ENCODE measurements at regions not wholly inside any gene's neighbourhood (a gene's known extent, or its start where the extent isn't known, plus 50 kb on each side); places are given as distances from the start of the nearest gene placed in this dataset.

- no peak for DNase-seq
These were observed 77.9 kb upstream of the DOCK9 start for GRCh38 chr13:99055735-99056134.

DNA sequence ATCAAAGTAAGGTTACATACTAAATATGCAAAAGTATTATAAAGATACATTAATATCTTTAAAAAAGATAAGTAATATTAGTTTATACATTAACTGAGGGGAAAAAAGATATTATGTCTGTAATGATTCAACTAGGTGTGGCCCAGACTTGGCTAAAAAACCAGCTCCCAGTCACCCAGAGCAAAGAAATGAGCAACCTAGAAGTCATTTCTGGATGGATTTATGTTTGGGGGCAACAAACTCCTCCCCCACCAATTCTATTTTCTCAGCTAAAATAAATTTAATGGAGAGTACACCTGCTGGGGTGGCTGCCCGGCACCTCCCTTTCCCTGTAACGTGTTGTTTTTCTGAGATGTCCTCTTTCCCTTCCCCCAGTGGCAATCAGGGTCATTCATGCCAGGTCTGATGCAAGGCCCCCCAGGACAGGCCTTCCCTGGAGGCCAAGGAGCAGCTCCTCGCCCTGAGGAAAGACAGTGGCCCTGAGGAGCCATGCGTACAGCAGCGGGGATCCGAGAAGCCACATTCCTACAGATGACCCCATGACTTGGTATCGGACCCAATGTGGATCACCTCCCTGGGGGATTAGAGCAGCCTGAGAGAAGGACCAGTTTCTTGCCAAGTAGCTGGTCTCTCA, 78.6 kb upstream of the DOCK9 start:
- no peak for DNase-seq

DNA sequence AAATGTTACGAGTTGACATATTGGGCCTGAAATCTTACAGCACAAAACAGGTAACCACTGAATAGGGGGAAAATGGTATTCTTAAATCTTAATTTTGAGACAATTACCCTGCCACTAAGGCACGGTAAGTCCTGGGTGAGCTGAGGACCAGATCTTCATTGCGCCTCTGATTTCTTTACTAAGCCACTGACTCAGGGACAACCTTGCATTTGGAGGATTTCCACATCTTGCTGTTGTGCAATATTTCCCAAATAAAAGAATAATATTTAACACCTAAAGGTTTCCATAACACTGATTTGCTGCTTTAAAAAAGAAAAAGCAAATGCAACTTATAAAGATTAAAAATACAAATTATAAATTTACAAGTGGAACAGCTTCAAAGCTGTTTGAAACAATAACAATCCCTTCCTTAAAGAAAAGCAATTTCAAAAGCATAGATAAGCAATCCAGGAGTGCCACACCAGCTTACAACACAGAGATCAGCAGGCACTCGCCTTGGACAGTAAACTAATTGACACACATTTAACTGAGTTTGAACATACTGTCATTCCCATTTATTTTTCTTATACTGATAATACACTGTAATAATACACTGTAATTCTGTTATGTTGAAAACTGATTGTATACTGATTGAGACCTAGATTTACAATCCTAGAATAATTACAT, 79.6 kb upstream of the DOCK9 start:
- no peak for DNase-seq

GRCh38 chr13:99058527-99059495, 80.9 kb upstream of the DOCK9 start:
- no peak for DNase-seq

- no peak for DNase-seq
These were observed 81.7 kb upstream of the DOCK9 start for GRCh38 chr13:99059498-99060075.

DNA sequence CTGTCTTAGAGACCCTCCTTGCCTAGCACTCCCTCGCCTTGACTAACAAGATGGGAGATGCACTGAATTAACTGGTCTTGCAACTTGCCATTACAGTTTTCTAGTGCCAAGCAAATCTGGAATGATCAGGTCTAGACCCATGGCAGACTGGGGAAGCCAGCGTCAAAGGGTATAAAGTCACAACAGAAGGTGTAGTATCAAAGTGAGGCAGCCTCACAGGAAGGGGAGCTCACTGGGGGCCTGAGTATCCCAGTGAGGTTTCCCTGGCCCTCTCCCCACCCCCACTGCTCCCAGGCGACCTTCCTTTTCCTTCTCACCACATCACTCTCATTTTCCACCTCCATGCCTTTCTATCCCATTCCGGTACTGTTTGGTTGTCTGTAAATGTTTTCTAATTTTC, 83.5 kb upstream of the DOCK9 start:
- DNase-seq: no peak

- DNase-seq: no peak
These were observed 84.7 kb upstream of the DOCK9 start for GRCh38 chr13:99062593-99062992.

GRCh38 chr13:99063178-99063577, 85.3 kb upstream of the DOCK9 start:
- no peak for DNase-seq

GRCh38 chr13:99063952-99064351, 86.1 kb upstream of the DOCK9 start:
- DNase-seq: no peak

DNA sequence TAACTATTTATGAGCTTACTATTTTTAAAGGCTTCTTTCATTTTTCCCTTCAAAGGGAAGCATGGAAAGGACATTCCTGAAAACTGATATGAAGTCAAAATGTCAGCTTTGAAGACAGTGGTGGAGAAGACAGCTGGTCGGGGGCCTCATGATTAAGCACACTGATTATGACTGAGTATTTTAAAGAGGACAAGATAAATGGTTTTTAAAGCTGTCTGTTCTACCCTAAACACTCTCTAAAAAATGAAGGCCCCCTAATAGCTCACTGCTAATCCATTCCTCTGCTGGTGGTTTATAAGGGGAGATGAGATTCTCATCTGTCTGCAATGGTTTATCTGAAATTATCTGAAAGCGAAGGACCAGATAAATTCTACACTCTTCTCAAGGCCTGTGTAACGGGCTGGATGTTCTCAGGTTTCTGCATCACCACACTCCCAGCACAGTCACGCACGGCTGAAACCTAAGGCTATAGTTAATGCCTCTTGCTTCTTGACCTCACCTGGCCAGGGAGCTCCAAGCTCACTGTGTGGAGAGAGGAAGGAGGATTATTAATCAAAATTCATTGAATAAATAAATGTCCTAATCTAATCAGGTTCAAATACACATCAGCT, 86.9 kb upstream of the DOCK9 start:
- DNase-seq: peak in 1 of 2 experiments; percentile 51

DNA sequence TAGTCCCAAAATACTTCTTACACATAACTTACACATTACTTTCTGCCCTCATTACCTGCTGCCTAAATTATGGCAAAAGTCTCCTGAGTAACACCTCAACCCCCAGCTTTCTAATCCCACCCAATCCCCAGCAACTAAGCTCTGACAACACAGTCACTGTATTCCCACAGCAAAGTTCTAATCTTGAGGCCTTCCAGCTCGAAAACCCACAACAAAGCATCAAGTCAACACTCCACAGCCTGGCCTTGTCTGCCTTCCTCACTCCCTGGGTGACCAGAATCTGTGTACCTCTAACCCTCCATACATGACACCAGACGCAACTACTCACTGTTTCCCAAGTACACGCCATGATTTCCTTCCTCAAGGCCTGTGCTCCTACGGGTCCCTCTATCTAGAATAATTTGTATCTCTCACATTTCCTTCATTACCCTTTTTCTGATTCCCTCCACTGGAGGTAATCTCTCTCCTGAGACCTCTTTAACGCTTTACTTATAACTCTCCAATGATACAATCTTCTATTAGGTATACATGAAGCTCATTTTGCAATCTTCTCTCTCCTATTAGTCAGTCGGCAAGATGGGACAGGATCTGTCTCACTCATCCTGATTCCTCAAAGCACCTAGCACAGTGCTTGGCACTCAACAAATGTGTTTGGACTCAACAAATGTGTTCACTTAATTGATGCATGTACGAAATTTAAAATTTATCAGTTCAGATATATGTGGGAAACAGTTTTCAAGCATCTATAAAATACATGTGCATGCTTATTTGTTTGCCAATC, 87.6 kb upstream of the DOCK9 start:
- DNase-seq: no peak

DNA sequence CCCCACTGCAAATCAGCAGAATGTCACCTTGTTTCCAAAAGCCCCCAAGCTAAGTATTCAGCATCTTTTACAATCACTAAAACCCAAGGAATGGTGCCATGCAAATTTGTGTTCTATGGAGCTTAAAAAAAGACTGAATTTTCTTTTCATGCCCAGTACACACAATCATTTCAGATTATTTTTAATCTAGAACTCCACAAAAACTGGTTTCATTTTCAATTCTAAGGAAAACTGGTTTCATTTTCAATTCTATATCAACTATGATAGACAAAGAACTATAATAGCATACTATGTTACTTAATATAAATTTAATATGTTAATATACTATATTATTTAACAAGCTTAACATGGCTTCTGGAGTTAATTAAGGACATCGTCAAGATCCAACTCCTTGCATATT, 88.4 kb upstream of the DOCK9 start:
- no peak for DNase-seq

- DNase-seq: no peak
These were observed 89.5 kb upstream of the DOCK9 start for GRCh38 chr13:99067159-99067985.

GRCh38 chr13:99071211-99071610, 93.3 kb upstream of the DOCK9 start:
- DNase-seq: no peak

GRCh38 chr13:99071666-99072065, 93.8 kb upstream of the DOCK9 start:
- DNase-seq: no peak

DNA sequence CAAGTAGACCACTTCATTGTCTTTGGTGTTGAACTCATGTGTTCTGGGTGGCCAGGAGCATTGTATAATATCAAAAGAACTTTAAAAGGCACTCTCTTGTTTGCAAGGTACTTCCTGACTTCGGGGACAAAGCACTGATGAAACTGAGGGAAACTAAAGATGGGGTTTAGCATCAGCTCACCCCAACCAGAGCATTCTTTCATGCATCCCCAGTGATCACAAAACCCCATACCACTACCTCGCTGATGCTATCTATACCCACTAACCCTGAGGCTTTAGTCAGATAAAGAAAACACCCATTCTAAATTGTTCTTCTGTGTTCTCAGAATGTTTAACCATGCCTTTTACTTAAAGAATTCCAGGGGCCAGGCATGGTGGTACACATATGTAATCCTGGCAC, 94.5 kb upstream of the DOCK9 start:
- no peak for DNase-seq

DNA sequence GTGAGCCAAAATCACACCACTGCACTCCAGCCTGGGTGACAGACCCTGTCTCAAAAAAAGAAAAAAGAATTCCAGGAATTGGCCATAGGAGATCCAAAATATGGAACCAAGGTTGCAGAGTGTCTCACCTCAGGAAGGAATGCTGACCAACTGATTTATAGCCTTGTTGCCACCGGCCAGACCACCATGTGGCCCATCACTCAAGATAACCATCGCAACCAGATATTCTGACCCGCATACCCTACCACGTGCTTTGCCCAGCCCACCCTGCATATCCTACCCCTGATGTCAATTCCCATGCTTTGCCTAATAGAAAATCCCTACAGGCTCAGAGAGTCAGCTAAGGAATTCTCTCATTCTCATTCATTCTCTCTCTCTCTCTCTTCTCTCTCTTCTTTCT, 95.1 kb upstream of the DOCK9 start:
- no peak for DNase-seq

- DNase-seq: no peak
These were observed 96.8 kb upstream of the DOCK9 start for GRCh38 chr13:99074693-99075092.

GRCh38 chr13:99075268-99076191, 97.7 kb upstream of the DOCK9 start:
- DNase-seq: peak in 1 of 2 experiments; percentile 32
